ENCODE measurements at regions not wholly inside any gene's neighbourhood (a gene's known extent, or its start where the extent isn't known, plus 50 kb on each side); places are given as distances from the start of the nearest gene placed in this dataset.

DNA sequence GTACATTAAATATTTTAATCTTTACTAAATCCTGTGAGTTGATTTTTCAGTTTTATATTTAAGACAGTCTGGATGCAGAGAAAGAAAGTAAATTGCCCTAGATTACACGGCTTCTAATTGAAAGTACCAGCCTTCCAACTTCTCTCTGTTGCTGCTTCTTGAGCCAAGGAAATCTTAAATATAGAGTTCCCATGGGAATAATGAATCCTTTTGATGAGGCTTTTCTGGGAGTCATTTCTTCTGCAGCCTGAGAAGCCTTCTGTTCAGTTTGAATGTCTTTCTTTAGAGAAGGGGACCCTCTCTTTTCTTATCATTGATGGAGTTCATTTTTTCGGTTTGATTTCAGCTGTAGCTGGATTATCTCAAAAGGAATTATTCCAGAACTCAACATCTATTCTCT lies 317.3 kb upstream of the PTPRD start:
- no TSS peak for BruUV-seq (replicated peaks)
- Histone ChIP-seq H3K79me2 (ENCODE audit: low read depth) (no peaks in the 10 kb centered on the region), H4K20me1 (ENCODE audit: insufficient read depth) (no peaks in the 10 kb centered on the region), H2AFZ (no peak overlapping the region), H3K9me2 (ENCODE audit: insufficient read depth) (no peaks in the 10 kb centered on the region), H3K27ac (no peak overlapping the region), H3K4me2 (no peak overlapping the region), H3K36me3 (ENCODE audit: low read depth) (no peaks in the 10 kb centered on the region), H3K4me1 (replicated peaks; ENCODE audit: insufficient read depth) (no peaks in the 10 kb centered on the region), H3K27me3 (ENCODE audit: insufficient read depth, low read depth) (no peaks in the 10 kb centered on the region), H3K4me3 (no peak overlapping the region), H3K9me3 (ENCODE audit: insufficient read depth, low read depth) (no peaks in the 10 kb centered on the region), H3F3A (ENCODE audit: insufficient read depth, low read depth) (no peaks in the 10 kb centered on the region)
- POLR2A ChIA-PET (ENCODE audit: unreplicated experiment): no interaction called here
- DNase-seq: no peak
- TF ChIP-seq CTCF (conservative IDR thresholded peaks at IDR 0.05): no peak
- no peak for TF ChIP-seq EZH2 (IDR thresholded peaks at IDR 0.05; ENCODE audit: low read depth)
- intact Hi-C loops (cut with micrococcal nuclease; ENCODE audit: unreplicated experiment): no loop called here
- CTCF ChIA-PET: no interaction called here

DNA sequence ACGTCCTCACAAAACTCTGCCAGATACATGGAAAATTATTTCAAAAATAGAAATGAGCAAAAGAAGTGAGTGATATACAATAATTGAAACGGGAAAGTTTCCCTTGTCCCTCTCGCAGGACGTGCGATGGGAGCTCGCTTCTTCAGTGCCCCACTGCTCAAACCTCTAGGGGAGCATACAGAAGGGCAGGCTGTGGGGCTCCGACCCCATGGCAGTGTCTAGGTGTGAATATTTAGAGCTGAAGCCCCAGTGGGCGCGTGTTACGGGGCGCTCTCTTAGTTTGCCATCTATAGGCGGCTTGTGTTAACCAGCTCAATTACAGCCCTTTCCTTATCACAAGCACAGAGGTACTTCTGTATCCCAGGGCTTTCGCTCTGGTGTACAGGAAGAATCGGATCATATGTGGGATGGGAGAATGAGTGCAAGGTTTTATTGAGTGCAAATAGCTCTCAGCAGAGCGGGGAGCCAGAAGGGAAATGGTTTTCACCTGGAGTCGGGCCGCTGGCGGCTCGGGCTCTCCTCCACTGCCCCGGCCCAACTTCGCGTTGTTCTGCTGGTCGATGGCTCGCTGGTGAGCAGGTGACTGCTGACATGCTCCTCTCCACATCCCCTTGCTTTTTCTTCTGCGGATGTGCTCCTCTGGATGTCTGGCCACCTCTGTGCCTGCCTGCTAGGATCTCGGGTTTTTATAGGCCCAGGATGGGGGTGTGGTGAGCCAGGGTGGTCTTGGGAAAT lies 334.0 kb upstream of the PTPRD start:
- H3K79me2 ChIP-seq (ENCODE audit: low read depth): no peaks in the 10 kb centered on the region
- H3K9me2 ChIP-seq (ENCODE audit: insufficient read depth): no peaks in the 10 kb centered on the region
- H3K9me3 ChIP-seq (ENCODE audit: insufficient read depth, low read depth): no peaks in the 10 kb centered on the region
- TF ChIP-seq CTCF (conservative IDR thresholded peaks at IDR 0.05): no peak
- TF ChIP-seq EZH2 (IDR thresholded peaks at IDR 0.05; ENCODE audit: low read depth): no peak
- no peak overlapping the region for H3K27ac ChIP-seq
- H3F3A ChIP-seq (ENCODE audit: insufficient read depth, low read depth): no peaks in the 10 kb centered on the region
- H3K4me2 ChIP-seq: no peak overlapping the region
- no TSS peak for BruUV-seq (replicated peaks)
- H3K4me1 ChIP-seq (replicated peaks; ENCODE audit: insufficient read depth): no peaks in the 10 kb centered on the region
- ChIA-PET POLR2A (ENCODE audit: unreplicated experiment) (no interaction called here), CTCF (no interaction called here)
- H2AFZ ChIP-seq: no peak overlapping the region
- intact Hi-C loops (cut with micrococcal nuclease; ENCODE audit: unreplicated experiment): no loop called here
- H3K4me3 ChIP-seq: no peak overlapping the region
- H3K27me3 ChIP-seq (ENCODE audit: insufficient read depth, low read depth): no peaks in the 10 kb centered on the region
- no peak for DNase-seq
- H4K20me1 ChIP-seq (ENCODE audit: insufficient read depth): no peaks in the 10 kb centered on the region
- H3K36me3 ChIP-seq (ENCODE audit: low read depth): no peaks in the 10 kb centered on the region

DNA sequence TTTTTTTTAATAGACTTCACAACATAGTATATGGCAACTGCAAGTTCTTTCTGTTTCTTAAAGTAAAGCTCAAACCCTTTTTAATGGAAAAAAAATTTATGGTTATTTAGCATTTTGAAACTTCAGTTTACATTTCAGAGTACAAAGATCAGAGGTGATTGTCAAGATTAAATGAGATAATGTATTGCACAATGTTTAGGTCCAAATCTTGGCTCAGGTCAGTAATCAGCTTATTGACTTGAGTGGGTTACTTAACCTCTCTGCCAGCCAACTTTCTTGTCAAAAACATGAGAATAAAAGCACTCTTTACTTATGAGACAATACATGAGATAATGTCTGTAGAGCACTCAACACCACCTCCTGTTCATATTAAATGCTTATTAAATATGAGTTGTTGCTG lies 345.1 kb upstream of the PTPRD start:
- no peak overlapping the region for H3K4me2 ChIP-seq
- H4K20me1 ChIP-seq (ENCODE audit: insufficient read depth): no peaks in the 10 kb centered on the region
- TF ChIP-seq EZH2 (IDR thresholded peaks at IDR 0.05; ENCODE audit: low read depth): no peak
- TF ChIP-seq CTCF (conservative IDR thresholded peaks at IDR 0.05): no peak
- no peaks in the 10 kb centered on the region for H3F3A ChIP-seq (ENCODE audit: insufficient read depth, low read depth)
- no peaks in the 10 kb centered on the region for H3K79me2 ChIP-seq (ENCODE audit: low read depth)
- intact Hi-C loops (cut with micrococcal nuclease; ENCODE audit: unreplicated experiment): no loop called here
- DNase-seq: no peak
- ChIA-PET CTCF (no interaction called here), POLR2A (ENCODE audit: unreplicated experiment) (no interaction called here)
- H2AFZ ChIP-seq: no peak overlapping the region
- H3K4me1 ChIP-seq (replicated peaks; ENCODE audit: insufficient read depth): no peaks in the 10 kb centered on the region
- H3K27ac ChIP-seq: no peak overlapping the region
- H3K9me3 ChIP-seq (ENCODE audit: insufficient read depth, low read depth): no peaks in the 10 kb centered on the region
- no peaks in the 10 kb centered on the region for H3K36me3 ChIP-seq (ENCODE audit: low read depth)
- no peaks in the 10 kb centered on the region for H3K27me3 ChIP-seq (ENCODE audit: insufficient read depth, low read depth)
- H3K4me3 ChIP-seq: no peak overlapping the region
- no TSS peak for BruUV-seq (replicated peaks)
- H3K9me2 ChIP-seq (ENCODE audit: insufficient read depth): no peaks in the 10 kb centered on the region

All from PC-9 (cell line).